H9 (cell line): ENCODE measurements at regions not wholly inside any gene's neighbourhood (a gene's known extent, or its start where the extent isn't known, plus 50 kb on each side); places are given as distances from the start of the nearest gene placed in this dataset.

ENCODE experiments used
- DNase-seq: peaks from one replicate; pipeline ENCODE4 v3.0.0-alpha.2; 2017
- H2AFZ ChIP-seq: one replicate; pipeline ENCODE4 v1.6.1; 2013; ENCODE audit warnings: mild to moderate bottlenecking, low read length, control low read depth, moderate library complexity
- H2AK5ac ChIP-seq: 2 replicates; pipeline ENCODE4 v1.6.1; 2013; ENCODE audit warnings: low read length, control low read depth, mixed read lengths; ENCODE audit not compliant: insufficient read length
- H2BK120ac ChIP-seq: one replicate; pipeline ENCODE4 v1.6.1; 2013; ENCODE audit warnings: low read depth, mild to moderate bottlenecking, low read length, control low read depth, inconsistent platforms; ENCODE audit not compliant: poor library complexity, severe bottlenecking
- H2BK12ac ChIP-seq: 2 replicates; pipeline ENCODE4 v1.6.1; 2013; ENCODE audit warnings: low read length, control low read depth, mixed read lengths, low read depth; ENCODE audit not compliant: insufficient read length
- H2BK15ac ChIP-seq: 2 replicates; pipeline ENCODE4 v1.6.1; 2013; ENCODE audit warnings: low read depth, low read length, control low read depth
- H2BK20ac ChIP-seq: one replicate; pipeline ENCODE4 v1.6.1; 2013; ENCODE audit warnings: low read depth, mild to moderate bottlenecking, low read length, control low read depth, inconsistent platforms; ENCODE audit not compliant: poor library complexity, severe bottlenecking
- H2BK5ac ChIP-seq: 2 replicates; pipeline ENCODE4 v1.6.1; 2013; ENCODE audit warnings: low read length, control low read depth, mixed read lengths; ENCODE audit not compliant: insufficient read length
- H3K14ac ChIP-seq: 2 replicates; pipeline ENCODE4 v1.6.1; 2013; ENCODE audit warnings: low read length, control low read depth; ENCODE audit not compliant: insufficient read depth
- H3K18ac ChIP-seq: 2 replicates; pipeline ENCODE4 v1.6.1; 2013; ENCODE audit warnings: low read depth, mild to moderate bottlenecking, mixed read lengths, low read length, control low read depth; ENCODE audit not compliant: insufficient read length
- H3K23ac ChIP-seq: 2 replicates; pipeline ENCODE4 v1.6.1; 2013; ENCODE audit warnings: low read length, control low read depth, mixed read lengths, low read depth; ENCODE audit not compliant: insufficient read length
- H3K23me2 ChIP-seq: 2 replicates; pipeline ENCODE4 v1.6.1; 2013; ENCODE audit warnings: low read depth, mild to moderate bottlenecking, mixed read lengths, low read length, control low read depth; ENCODE audit not compliant: insufficient read length, poor library complexity, severe bottlenecking
- H3K27ac ChIP-seq: 2 replicates; pipeline ENCODE4 v1.5.1; 2013; ENCODE audit warnings: low read length, control low read depth, mixed read lengths, low read depth; ENCODE audit not compliant: insufficient read length
- H3K27me3 ChIP-seq: 2 replicates; pipeline ENCODE4 v1.6.1; 2013; ENCODE audit warnings: low read length, control low read depth, inconsistent platforms; ENCODE audit not compliant: insufficient read depth
- H3K4ac ChIP-seq: 2 replicates; pipeline ENCODE4 v1.6.1; 2013; ENCODE audit warnings: low read depth, mild to moderate bottlenecking, control low read depth, inconsistent platforms, low read length, moderate library complexity
- H3K4me1 ChIP-seq: 2 replicates; pipeline ENCODE4 v1.6.1; 2013; ENCODE audit warnings: low read length, control low read depth, inconsistent platforms; ENCODE audit not compliant: insufficient read depth
- H3K4me2 ChIP-seq: 2 replicates; pipeline ENCODE4 v1.6.1; 2013; ENCODE audit warnings: low read length, control low read depth, mixed read lengths; ENCODE audit not compliant: insufficient read length, insufficient read depth
- H3K56ac ChIP-seq: 2 replicates; pipeline ENCODE4 v1.6.1; 2013; ENCODE audit warnings: low read depth, mild to moderate bottlenecking, mixed read lengths, low read length, control low read depth; ENCODE audit not compliant: insufficient read length
- H3K79me1 ChIP-seq: 2 replicates; pipeline ENCODE4 v1.6.1; 2013; ENCODE audit warnings: low read depth, mild to moderate bottlenecking, moderate library complexity, low read length, control low read depth, inconsistent platforms; ENCODE audit not compliant: insufficient read depth, poor library complexity, severe bottlenecking
- H3K79me2 ChIP-seq: 2 replicates; pipeline ENCODE4 v1.6.1; 2013; ENCODE audit warnings: low read length, control low read depth, inconsistent platforms; ENCODE audit not compliant: insufficient read depth
- H3K9ac ChIP-seq: 2 replicates; pipeline ENCODE4 v1.6.1; 2013; ENCODE audit warnings: low read length, control low read depth, mixed read lengths; ENCODE audit not compliant: insufficient read length; ENCODE audit errors: extremely low read depth
- H3K9me3 ChIP-seq: one replicate; pipeline ENCODE4 v1.6.1; 2013; ENCODE audit warnings: low read depth, low read length, inconsistent platforms; ENCODE audit not compliant: control insufficient read depth
- H3T11ph ChIP-seq: one replicate; pipeline ENCODE4 v1.6.1; 2013; ENCODE audit warnings: mild to moderate bottlenecking, low read length, control low read depth, inconsistent platforms
- H4K20me1 ChIP-seq: one replicate; pipeline ENCODE4 v1.6.1; 2013; ENCODE audit not compliant: control insufficient read depth, insufficient read length, insufficient read depth
- H4K5ac ChIP-seq: 2 replicates; pipeline ENCODE4 v1.6.1; 2013; ENCODE audit warnings: low read depth, mild to moderate bottlenecking, mixed read lengths, low read length, control low read depth; ENCODE audit not compliant: insufficient read length
- H4K8ac ChIP-seq: replicated peaks from 2 replicates; pipeline ENCODE4 v1.6.1; 2013; ENCODE audit warnings: low read length, control low read depth, mixed read lengths, low read depth; ENCODE audit not compliant: insufficient read length
- H4K91ac ChIP-seq: 2 replicates; pipeline ENCODE4 v1.6.1; 2013; ENCODE audit warnings: low read depth, mild to moderate bottlenecking, moderate library complexity, mixed read lengths, low read length, control low read depth; ENCODE audit not compliant: insufficient read length
- H3K27ac Mint-ChIP-seq, 3 experiments: 2 replicates in 2 of 3; 3 replicates in 1 of 3; pipeline ENCODE4 v1.8.0; 2020 to 2021; ENCODE audit warnings: mixed read lengths in 3 of 3, mild to moderate bottlenecking in 1 of 3, moderate library complexity in 1 of 3
- H3K27me3 Mint-ChIP-seq: 2 replicates; pipeline ENCODE4 v1.8.0; 2021; ENCODE audit warnings: low read depth, mild to moderate bottlenecking, moderate library complexity, mixed read lengths
- H3K36me3 Mint-ChIP-seq, 3 experiments: 2 replicates in 2 of 3; 3 replicates in 1 of 3; pipeline ENCODE4 v1.8.0; 2020 to 2021; ENCODE audit warnings: low read depth in 3 of 3, mixed read lengths in 3 of 3; ENCODE audit not compliant: insufficient read depth in 1 of 3
- H3K4me1 Mint-ChIP-seq, 2 experiments: 2 replicates each; pipeline ENCODE4 v1.8.0; 2020; ENCODE audit warnings: mixed read lengths in 2 of 2
- H3K4me3 Mint-ChIP-seq, 2 experiments: 2 replicates in 1 of 2; 3 replicates in 1 of 2; pipeline ENCODE4 v1.8.0; 2020 to 2021; ENCODE audit warnings: mild to moderate bottlenecking in 2 of 2, mixed read lengths in 2 of 2, moderate library complexity in 1 of 2
- H3K9me3 Mint-ChIP-seq, 2 experiments: 2 replicates in 1 of 2; 3 replicates in 1 of 2; pipeline ENCODE4 v1.8.0; 2020; ENCODE audit warnings: mild to moderate bottlenecking in 2 of 2, mixed read lengths in 2 of 2, moderate library complexity in 1 of 2
- WGBS: extraction: QIAGEN DNeasy Blood & Tissue Kit; methylation state at CpG from one replicate; pipeline ENCODE4 v1.1.7; 2013; ENCODE audit warnings: missing lambda C conversion rate, low lambda C conversion rate, mixed read lengths; ENCODE audit not compliant: insufficient read length; ENCODE audit errors: extremely low coverage; 5-methylcytosine and 5-hydroxymethylcytosine counted together
- TF ChIP-seq, protein P1 (sequence below): fragments of 200-600 bp; sonication (generic); conservative IDR thresholded peaks from 3 replicates; pipeline ENCODE4 v1.8.0; 2021; ENCODE audit warnings: antibody characterized with exemption, mild to moderate bottlenecking

DNA sequence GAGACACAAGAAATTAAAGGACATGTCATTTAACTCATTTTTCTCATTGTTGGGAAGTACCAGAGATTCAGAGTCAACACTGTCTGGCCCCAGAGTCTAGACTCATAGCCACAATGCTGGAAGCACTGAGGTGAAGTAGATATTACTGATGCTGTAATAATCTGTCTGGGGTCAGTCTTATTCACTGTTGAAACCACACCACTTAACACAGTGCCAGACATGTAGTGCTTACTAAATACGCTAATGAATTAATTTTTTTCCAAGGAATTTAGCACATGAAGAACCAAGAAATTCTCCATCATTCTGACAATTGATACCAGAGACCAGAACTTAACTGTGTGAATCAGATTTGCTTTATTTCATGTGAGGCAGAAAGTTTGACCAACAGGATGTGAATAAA lies 150.8 kb upstream of the STAC start:
- Histone ChIP-seq H2BK15ac (no peak overlapping the region), H3K56ac (no peak overlapping the region), H3K79me1 (no peaks in the 10 kb centered on the region), H2BK12ac (no peak overlapping the region), H3K27me3 (no peaks in the 10 kb centered on the region), H3K9me3 (no peaks in the 10 kb centered on the region), H3K23me2 (no peaks in the 10 kb centered on the region), H3K79me2 (no peaks in the 10 kb centered on the region), H2BK5ac (no peak overlapping the region), H4K91ac (no peak overlapping the region), H3K9ac (no peak overlapping the region), H3K14ac (no peak overlapping the region), H3T11ph (no peak overlapping the region), H3K4me2 (no peak overlapping the region), H4K20me1 (no peaks in the 10 kb centered on the region), H3K23ac (no peak overlapping the region), H2BK20ac (no peak overlapping the region), H4K8ac (no peak overlapping the region), H2AFZ (no peak overlapping the region), H2AK5ac (no peak overlapping the region), H3K4ac (no peak overlapping the region), H2BK120ac (no peak overlapping the region), H4K5ac (no peak overlapping the region), H3K4me1 (no peaks in the 10 kb centered on the region), H3K27ac (no peak overlapping the region), H3K18ac (no peak overlapping the region)
- Mint-ChIP-seq H3K4me1 (peaks cover 0 to 5% of the 10 kb centered on the region in 2 experiments; a peak in 1 of 4 replicates), H3K36me3 (no peaks in the 10 kb centered on the region), H3K4me3 (no peak overlapping the region), H3K9me3 (no peaks in the 10 kb centered on the region), H3K27me3 (no peaks in the 10 kb centered on the region), H3K27ac (no peak overlapping the region)
- no peak for DNase-seq
- TF ChIP-seq, protein P1, sequence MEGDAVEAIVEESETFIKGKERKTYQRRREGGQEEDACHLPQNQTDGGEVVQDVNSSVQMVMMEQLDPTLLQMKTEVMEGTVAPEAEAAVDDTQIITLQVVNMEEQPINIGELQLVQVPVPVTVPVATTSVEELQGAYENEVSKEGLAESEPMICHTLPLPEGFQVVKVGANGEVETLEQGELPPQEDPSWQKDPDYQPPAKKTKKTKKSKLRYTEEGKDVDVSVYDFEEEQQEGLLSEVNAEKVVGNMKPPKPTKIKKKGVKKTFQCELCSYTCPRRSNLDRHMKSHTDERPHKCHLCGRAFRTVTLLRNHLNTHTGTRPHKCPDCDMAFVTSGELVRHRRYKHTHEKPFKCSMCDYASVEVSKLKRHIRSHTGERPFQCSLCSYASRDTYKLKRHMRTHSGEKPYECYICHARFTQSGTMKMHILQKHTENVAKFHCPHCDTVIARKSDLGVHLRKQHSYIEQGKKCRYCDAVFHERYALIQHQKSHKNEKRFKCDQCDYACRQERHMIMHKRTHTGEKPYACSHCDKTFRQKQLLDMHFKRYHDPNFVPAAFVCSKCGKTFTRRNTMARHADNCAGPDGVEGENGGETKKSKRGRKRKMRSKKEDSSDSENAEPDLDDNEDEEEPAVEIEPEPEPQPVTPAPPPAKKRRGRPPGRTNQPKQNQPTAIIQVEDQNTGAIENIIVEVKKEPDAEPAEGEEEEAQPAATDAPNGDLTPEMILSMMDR, result no peak
- no CpG with 5 or more reads among the region's 1 CpG for WGBS
